ENCODE measurements at regions not wholly inside any gene's neighbourhood (a gene's known extent, or its start where the extent isn't known, plus 50 kb on each side); places are given as distances from the start of the nearest gene placed in this dataset.

DNA sequence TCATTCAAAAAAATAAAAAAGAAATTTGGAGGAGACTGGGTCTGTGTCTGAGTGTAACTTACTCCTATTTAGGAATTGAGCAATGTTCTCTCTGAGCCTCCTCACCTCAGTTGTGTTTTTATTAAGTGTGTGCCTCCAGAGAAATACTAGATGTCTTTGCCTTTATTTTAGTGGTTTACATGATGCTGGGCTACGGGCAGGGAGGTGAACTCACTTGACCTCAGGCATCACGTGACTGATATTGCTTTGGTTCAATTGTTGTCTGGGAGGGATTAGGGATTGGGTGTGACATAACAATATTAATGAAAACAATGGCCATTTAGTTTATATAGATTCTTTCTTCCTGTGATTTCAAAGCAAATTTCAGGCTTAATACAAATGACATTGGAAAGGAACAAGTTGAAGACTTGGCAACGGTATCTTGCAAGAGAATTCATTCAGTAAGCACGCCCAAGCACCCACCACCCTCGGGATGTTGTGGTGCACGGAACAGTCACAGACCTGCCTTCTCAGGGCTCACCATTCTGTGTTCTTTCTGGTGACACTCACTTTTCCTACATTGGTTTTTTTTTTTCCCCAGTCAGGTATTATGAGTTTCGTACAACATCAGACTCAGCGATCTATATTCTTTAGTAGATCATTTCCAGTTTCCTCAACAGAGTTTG, 77.5 kb downstream of the BMP4 start:
- TF ChIP-seq EZH2phosphoT487 (conservative IDR thresholded peaks at IDR 0.05; ENCODE audit: low read length): no peak
- TF ChIP-seq, protein P1, sequence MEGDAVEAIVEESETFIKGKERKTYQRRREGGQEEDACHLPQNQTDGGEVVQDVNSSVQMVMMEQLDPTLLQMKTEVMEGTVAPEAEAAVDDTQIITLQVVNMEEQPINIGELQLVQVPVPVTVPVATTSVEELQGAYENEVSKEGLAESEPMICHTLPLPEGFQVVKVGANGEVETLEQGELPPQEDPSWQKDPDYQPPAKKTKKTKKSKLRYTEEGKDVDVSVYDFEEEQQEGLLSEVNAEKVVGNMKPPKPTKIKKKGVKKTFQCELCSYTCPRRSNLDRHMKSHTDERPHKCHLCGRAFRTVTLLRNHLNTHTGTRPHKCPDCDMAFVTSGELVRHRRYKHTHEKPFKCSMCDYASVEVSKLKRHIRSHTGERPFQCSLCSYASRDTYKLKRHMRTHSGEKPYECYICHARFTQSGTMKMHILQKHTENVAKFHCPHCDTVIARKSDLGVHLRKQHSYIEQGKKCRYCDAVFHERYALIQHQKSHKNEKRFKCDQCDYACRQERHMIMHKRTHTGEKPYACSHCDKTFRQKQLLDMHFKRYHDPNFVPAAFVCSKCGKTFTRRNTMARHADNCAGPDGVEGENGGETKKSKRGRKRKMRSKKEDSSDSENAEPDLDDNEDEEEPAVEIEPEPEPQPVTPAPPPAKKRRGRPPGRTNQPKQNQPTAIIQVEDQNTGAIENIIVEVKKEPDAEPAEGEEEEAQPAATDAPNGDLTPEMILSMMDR (IDR thresholded peaks at IDR 0.05; ENCODE audit: insufficient read depth, low read length, poor library complexity, severe bottlenecking): no peak

Data from SU-DHL-6 (cell line).